H7 (cell line): ENCODE measurements at regions not wholly inside any gene's neighbourhood (a gene's known extent, or its start where the extent isn't known, plus 50 kb on each side); places are given as distances from the start of the nearest gene placed in this dataset.

Source experiments
- DNase-seq: peaks from one replicate; pipeline ENCODE4 v3.0.0; 2012
- H3K27me3 ChIP-seq: 2 replicates; pipeline ENCODE4 v1.6.0; 2011; ENCODE audit warnings: mild to moderate bottlenecking, low read length; ENCODE audit not compliant: control insufficient read depth, insufficient read depth
- H3K36me3 ChIP-seq: replicated peaks from 2 replicates; pipeline ENCODE4 v1.5.1; 2011; ENCODE audit warnings: low read length; ENCODE audit not compliant: control insufficient read depth, insufficient read depth
- H3K4me3 ChIP-seq: 2 replicates; pipeline ENCODE4 v1.5.1; 2011; ENCODE audit warnings: low read depth, mild to moderate bottlenecking, control low read depth, low read length, moderate library complexity; ENCODE audit not compliant: insufficient read depth

- no peak for DNase-seq
Observed at GRCh38 chr2:221245772-221246171, 326.3 kb downstream of the EPHA4 start.

DNA sequence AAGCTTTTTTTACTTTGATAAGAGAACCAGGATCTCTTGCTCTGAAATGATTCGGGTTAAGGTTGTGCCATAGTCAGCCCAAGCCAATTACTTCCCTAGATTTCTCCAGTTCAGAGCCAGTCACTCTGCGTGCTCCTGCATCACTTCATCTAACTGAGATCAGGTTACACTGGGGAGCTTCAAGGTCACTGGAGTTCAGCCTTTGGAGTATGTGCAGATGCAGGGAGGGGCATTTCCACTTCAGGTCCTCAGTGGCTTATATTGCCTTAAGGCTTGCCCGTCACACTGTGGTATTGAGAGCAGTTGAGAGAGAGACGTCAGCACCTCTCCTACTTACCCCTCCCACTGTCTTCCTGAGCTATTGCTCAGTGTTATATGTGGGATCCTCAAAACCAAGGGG, 317.8 kb downstream of the EPHA4 start:
- Histone ChIP-seq H3K4me3 (no peak overlapping the region), H3K27me3 (no peaks in the 10 kb centered on the region), H3K36me3 (no peaks in the 10 kb centered on the region)
- peak; percentile 5 for DNase-seq

More at GRCh38 chr2:221245772-221246171, 326.3 kb downstream of the EPHA4 start:
- Histone ChIP-seq H3K4me3 (no peak overlapping the region), H3K27me3 (no peaks in the 10 kb centered on the region), H3K36me3 (no peaks in the 10 kb centered on the region)

DNA sequence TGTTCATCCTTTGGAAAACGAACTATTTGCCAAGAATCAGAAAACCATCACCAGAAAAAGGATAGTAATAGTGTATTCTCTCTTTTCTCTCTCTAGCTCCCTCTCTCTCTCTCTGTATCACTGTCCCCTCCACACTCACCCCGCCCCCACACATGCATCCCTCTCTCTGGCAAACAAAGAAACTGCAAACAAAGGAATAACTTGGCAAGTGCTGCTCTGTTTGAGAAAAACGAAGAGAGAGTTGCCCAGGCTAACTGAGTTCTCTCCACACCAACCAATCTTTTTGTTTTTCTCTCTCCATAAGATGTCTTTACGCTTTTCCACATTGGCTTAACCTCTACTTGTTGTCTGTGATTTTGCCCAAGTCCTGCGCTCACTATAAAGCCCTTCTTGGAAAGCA, 316.2 kb downstream of the EPHA4 start:
- Histone ChIP-seq H3K4me3 (no peak overlapping the region), H3K36me3 (no peaks in the 10 kb centered on the region), H3K27me3 (no peaks in the 10 kb centered on the region)
- peak; percentile 21 for DNase-seq

DNA sequence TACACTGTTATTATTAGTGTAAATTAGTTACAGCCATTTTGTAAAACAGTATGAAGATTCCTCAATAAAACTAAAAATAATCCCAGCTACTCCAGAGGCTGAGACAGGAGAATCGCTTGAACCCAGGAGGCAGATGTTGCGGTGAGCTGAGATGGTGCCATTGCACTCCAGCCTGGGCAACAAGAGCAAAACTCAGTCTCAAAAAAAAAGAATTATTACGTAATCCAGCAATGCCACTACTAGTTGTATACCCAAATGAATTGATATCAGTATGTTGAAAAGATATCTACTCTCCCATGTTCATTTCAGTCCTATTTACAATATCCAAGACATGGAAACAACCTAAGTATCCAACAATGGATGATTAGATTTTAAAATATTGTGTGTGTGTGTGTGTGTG, 313.6 kb downstream of the EPHA4 start:
- Histone ChIP-seq H3K4me3 (no peak overlapping the region), H3K36me3 (no peaks in the 10 kb centered on the region), H3K27me3 (no peaks in the 10 kb centered on the region)
- DNase-seq: no peak

DNA sequence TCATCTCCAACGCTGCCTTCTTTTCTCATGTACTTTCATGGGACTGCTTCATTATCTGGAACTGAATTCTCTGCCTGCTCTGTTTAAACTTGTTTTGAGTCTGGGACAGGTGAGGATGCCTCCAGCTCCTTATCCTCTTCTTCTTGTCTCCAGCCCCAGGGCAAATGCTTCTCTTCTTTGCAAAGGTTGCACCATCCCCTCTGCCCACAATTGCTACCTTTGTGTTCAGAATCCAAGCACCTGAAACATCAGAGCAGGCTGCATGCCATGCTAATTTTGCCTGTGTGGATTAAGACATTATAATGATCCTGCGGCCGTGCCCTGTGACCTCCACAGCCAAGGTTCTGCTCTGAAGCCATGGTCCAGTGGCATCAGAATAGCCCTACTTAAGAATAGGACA, 309.5 kb downstream of the EPHA4 start:
- H3K36me3 ChIP-seq: no peaks in the 10 kb centered on the region
- H3K4me3 ChIP-seq: no peak overlapping the region
- no peaks in the 10 kb centered on the region for H3K27me3 ChIP-seq
- no peak for DNase-seq

- DNase-seq: no peak
- Histone ChIP-seq H3K27me3 (no peaks in the 10 kb centered on the region), H3K4me3 (no peak overlapping the region), H3K36me3 (no peaks in the 10 kb centered on the region)
Observed at GRCh38 chr2:221263573-221263972, 308.5 kb downstream of the EPHA4 start.

DNA sequence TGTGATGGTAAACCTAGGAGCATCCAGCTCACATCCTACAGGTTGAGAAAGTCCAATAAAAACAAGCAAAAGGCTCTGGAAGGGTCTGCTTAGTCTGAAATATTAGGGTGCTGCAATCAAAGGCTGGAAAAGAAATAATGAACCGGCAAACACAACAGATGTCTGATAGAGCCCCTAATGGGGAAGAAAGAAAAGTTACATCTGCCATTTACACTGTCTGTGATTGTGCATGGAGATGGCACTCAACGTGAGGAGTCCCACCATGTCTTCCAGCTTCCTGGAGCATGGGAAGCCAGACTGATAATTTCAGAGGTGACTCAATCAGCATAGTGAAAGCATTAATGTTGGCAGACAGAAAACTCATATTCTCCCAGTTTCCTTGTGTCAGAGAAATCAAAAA, 307.8 kb downstream of the EPHA4 start:
- Histone ChIP-seq H3K27me3 (no peaks in the 10 kb centered on the region), H3K4me3 (no peak overlapping the region), H3K36me3 (no peaks in the 10 kb centered on the region)
- DNase-seq: no peak

GRCh38 chr2:221267773-221268425, 304.2 kb downstream of the EPHA4 start:
- no peaks in the 10 kb centered on the region for H3K27me3 ChIP-seq
- H3K36me3 ChIP-seq: no peaks in the 10 kb centered on the region
- DNase-seq: no peak
- no peak overlapping the region for H3K4me3 ChIP-seq

DNA sequence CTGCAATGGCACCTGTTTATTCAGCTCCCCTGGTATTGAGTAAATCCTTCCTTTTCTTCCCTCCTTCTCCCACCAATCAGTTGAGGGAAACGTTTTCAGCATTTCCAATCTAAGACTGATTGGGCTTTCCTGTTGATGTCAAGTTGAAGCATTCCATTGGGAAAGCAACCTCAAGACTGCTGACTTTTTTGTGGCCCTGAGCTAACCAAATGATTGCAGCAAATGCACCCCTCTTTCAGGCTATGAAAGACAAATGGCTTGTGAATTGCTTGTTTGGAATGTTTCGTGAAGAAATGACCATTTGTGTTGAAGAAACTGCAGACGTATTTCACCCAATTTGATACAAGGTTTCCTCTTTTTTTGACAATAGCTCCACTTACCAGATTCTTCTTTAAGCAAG, 303.5 kb downstream of the EPHA4 start:
- H3K4me3 ChIP-seq: no peak overlapping the region
- H3K36me3 ChIP-seq: no peaks in the 10 kb centered on the region
- H3K27me3 ChIP-seq: no peaks in the 10 kb centered on the region
- DNase-seq: no peak

GRCh38 chr2:221270806-221271205, 301.3 kb downstream of the EPHA4 start:
- Histone ChIP-seq H3K27me3 (no peaks in the 10 kb centered on the region), H3K36me3 (no peaks in the 10 kb centered on the region), H3K4me3 (no peak overlapping the region)
- DNase-seq: no peak

- Histone ChIP-seq H3K4me3 (no peak overlapping the region), H3K27me3 (no peaks in the 10 kb centered on the region), H3K36me3 (no peaks in the 10 kb centered on the region)
- DNase-seq: no peak
Observed at GRCh38 chr2:221272729-221273128, 299.4 kb downstream of the EPHA4 start.

DNA sequence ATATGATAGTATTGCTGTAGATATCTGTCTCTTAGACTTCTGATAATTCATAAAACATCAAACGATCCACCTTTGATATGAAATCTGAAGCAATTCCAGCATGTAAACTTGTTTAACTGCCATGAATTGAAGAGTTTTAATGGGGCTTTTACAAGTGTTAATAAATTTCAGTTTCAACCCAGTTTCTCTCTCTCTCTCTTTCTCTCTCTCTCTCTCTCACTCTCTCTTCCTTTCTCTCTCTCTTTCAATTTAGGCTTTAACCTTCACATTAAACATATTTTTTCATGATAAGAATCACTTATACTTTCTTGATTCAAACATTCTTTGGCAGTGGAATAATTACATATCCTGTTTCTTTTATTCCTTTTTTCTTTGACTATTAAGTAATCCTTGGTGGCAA, 296.1 kb downstream of the EPHA4 start:
- H3K4me3 ChIP-seq: no peak overlapping the region
- no peaks in the 10 kb centered on the region for H3K36me3 ChIP-seq
- no peaks in the 10 kb centered on the region for H3K27me3 ChIP-seq
- DNase-seq: no peak

DNA sequence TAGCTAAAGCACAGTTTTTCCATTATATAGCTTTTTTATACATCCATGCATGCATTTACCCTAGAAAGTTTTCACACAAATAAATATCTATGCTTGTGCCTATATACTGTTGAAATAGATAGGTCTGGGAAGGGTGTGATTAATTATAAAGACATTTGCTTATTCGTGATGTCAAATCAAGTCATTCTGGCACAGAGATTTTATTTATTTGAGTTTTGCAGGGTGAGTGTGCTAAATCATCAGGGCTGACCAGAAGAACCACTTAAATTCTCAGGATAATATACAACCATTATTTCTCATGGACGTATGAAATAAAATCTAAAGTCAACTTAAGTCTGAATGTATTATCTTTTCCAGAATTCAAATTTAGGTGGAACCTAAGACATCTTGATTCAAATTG, 295.5 kb downstream of the EPHA4 start:
- Histone ChIP-seq H3K36me3 (no peaks in the 10 kb centered on the region), H3K4me3 (no peak overlapping the region), H3K27me3 (no peaks in the 10 kb centered on the region)
- no peak for DNase-seq

GRCh38 chr2:221282386-221282785, 289.7 kb downstream of the EPHA4 start:
- H3K27me3 ChIP-seq: no peaks in the 10 kb centered on the region
- H3K4me3 ChIP-seq: no peak overlapping the region
- H3K36me3 ChIP-seq: no peaks in the 10 kb centered on the region
- DNase-seq: no peak

DNA sequence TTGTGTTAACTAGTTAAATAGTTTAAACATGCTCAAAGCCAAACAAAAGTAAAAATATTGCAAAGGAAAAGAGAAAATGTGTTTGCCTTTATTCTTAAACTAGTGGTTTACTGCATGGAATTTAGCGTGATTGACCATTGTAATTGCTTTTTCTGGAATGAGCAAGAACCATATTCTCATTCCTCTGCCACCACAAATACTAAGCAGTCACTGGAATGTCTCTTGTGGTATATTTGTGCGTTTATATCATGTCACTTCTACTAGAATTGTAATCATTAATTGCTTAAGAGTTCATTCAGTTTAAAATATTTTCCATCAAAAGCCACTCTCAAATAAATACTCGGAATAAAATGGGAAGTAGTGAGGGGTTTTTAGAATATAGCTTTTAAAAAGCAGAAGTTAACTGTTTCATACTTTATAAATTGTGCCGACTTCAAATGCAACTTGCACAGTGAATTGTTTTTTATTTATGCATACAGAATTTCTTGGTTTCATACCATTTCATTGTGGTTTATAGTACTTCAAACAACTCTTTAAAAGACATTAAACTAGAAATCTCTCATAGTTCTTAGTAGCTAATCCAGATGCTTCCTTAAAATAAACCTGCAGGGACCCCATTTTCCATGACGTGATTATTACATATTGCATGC, 288.1 kb downstream of the EPHA4 start:
- no peak for DNase-seq
- no peaks in the 10 kb centered on the region for H3K27me3 ChIP-seq
- no peak overlapping the region for H3K4me3 ChIP-seq
- no peaks in the 10 kb centered on the region for H3K36me3 ChIP-seq

DNA sequence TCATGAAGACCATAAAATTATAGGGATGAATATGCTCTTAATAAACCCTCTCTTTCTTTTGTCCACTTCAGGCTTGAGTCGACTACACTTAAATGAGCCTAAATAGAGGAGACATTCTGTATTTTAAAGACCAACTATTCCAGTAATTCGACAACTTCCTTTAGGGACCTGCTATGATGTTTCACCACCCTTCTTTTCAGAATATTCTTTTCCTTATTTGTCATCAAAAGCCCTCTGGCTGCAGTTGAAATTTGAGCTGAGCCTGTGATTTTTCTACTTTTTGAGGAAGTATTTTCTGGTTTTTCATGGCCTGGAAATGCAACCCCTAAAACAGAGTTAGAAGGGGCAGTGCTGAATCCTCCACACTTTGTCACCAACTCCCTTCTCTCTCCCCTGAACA, 287.0 kb downstream of the EPHA4 start:
- no peak overlapping the region for H3K4me3 ChIP-seq
- no peak for DNase-seq
- H3K27me3 ChIP-seq: no peaks in the 10 kb centered on the region
- H3K36me3 ChIP-seq: no peaks in the 10 kb centered on the region
